Spinal cord (tissue), 9 donors: ENCODE measurements at regions not wholly inside any gene's neighbourhood (a gene's known extent, or its start where the extent isn't known, plus 50 kb on each side); places are given as distances from the start of the nearest gene placed in this dataset.

Source experiments
- DNase-seq, 6 donors: peaks; one replicate each; pipeline versions ENCODE4 v3.0.0 to v3.0.0-alpha.2; 2013 to 2015; ENCODE audit warnings: low spot score in 6 of 6, low read depth in 4 of 6
- H3K27ac ChIP-seq: one replicate; pipeline ENCODE4 v1.5.1; 2013; ENCODE audit warnings: low read depth, low read length, control low read depth
- H3K27me3 ChIP-seq: one replicate; pipeline ENCODE4 v1.6.1; 2013; ENCODE audit warnings: low read length; ENCODE audit not compliant: control insufficient read depth, insufficient read depth
- H3K36me3 ChIP-seq: one replicate; pipeline ENCODE4 v1.6.1; 2013; ENCODE audit warnings: low read length; ENCODE audit not compliant: control insufficient read depth, insufficient read depth
- H3K4me1 ChIP-seq: one replicate; pipeline ENCODE4 v1.6.1; 2013; ENCODE audit warnings: low read length; ENCODE audit not compliant: control insufficient read depth, insufficient read depth
- H3K4me3 ChIP-seq: one replicate; pipeline ENCODE4 v1.5.1; 2013; ENCODE audit warnings: low read depth, low read length, control low read depth
- H3K9me3 ChIP-seq: one replicate; pipeline ENCODE4 v1.6.1; 2013; ENCODE audit warnings: low read length; ENCODE audit not compliant: control insufficient read depth, insufficient read depth
- WGBS: methylation state at CpG from one replicate; pipeline ENCODE4 v1.1.5; 2013; ENCODE audit warnings: missing lambda C conversion rate; ENCODE audit not compliant: insufficient coverage; 5-methylcytosine and 5-hydroxymethylcytosine counted together
- donor health status: healthy.

DNA sequence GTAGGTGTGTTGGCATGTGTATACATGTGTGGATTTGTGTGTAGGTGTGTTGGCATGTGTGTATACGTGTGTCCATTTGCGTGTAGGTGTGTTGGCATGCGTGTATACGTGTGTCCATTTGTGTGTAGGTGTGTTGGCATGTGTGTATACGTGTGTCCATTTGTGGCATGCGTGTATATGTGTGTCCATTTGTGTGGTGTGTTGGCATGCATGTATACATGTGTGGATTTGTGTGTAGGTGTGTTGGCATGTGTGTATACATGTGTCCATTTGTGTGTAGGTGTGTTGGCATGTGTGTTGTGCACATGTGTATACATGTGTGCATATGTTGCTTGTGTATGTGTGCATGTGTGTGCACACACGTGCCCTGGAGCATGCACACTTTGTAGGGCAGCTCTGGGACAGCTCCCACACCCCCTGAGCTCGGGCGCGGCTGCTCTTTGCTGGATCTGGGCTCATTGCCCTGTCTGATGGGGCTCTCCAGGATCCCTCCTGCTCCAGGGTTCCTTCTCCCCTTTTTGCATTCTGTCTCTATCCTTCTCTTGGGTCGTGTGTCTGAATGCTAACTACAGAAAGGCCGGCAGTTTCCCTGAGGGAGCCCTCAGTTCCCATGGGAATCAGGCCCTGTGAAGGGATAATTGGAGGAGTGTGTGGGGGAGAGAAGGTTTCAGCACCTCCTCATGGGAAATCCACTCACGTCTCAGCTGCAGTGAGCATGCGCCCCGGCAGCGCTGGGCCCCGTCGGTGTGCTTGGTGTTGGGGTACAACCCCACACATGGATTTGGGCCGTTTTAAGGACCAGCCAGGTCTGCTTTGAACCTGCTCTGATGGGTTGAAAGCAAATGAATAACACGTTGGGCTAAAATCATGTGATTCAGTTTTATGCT lies 102.0 kb downstream of the ERMARD start:
- Histone ChIP-seq H3K27ac (no peak overlapping the region), H3K4me3 (no peak overlapping the region), H3K36me3 (no peaks in the 10 kb centered on the region), H3K4me1 (peaks cover 9% of the 10 kb centered on the region), H3K27me3 (no peaks in the 10 kb centered on the region), H3K9me3 (peaks cover 9% of the 10 kb centered on the region)
- WGBS: 78% methylated on average over 19 of the region's 20 CpGs
- DNase-seq: peak in 2 of 6 donors; percentile 42 to 58

DNA sequence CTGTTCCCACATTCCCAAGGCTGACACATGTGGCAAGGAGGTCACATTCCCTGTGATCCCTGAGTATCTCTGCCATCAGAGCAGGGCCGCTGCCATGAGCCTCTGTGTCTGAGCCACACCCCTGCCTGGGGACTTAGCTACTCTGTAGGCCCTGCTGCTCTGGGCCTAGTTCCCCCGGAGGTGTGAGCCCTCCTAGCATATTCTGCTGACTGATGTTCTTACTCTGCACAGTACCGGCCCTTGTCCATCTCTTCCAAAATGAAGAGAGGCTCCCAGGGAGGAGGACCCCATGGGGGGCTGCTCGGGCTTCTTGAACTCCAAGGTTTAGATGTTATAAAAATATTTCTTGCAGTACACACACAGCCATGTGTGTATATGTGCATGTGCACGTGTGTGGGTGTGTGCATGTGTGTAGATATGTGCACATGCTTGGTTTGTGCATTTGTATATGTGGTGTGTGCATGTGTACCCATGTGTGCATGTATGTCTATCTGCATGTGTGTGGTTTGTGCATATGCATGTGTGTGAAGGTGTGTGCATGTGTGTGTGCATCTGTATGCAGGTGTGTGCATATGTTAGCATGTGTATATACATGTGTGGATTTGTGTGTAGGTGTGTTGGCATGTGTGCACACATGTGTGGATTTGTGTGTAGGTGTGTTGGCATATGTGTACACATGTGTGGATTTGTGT lies 101.2 kb downstream of the ERMARD start:
- Histone ChIP-seq H3K27ac (no peak overlapping the region), H3K27me3 (no peaks in the 10 kb centered on the region), H3K4me3 (no peak overlapping the region), H3K9me3 (peaks cover 4% of the 10 kb centered on the region), H3K36me3 (no peaks in the 10 kb centered on the region), H3K4me1 (peaks cover 9% of the 10 kb centered on the region)
- DNase-seq: no peak
- 77% methylated on average over 4 of the region's 5 CpGs for WGBS

DNA sequence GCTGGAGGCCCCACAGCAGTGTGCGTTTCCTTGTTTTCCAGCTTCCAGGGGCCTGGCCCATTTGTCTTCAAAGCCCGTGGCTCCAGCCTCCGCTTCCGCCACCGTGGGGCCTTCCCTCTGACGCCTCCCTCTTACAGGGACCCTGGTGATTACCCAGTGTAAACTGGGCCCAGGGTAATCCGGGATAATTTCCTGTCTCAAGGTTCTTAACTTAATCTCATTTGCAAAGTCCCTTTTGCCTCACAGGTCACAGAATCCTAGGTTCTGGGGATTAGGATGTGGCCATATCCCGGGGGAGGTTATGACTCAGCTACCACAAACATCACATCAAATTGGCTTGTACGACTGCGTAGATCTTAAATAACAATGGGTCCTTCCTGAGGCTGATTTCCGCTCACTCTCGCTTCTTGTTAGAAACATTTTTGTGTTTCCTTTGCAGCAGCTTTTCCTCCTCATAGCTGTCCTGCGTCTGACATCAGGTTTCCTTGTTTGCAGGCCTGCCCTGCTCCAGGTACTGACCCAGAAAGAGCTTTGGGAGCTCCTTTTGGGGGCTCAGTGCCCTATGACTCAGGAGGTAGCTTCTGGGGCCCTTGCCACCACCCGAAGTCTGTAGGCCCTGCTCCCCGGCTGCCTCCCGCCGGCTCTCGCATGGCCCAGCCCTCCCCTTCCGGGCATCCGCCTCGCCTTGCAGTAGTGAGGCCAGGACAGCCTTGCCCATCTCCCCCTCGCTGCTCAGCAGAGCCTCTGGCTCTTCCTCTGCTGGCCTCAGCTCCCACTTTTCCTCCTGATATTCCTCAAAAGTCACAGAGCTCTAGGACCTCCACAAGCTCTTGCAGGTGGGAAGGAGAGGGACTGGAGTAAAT lies 100.5 kb downstream of the ERMARD start:
- Histone ChIP-seq H3K27me3 (no peaks in the 10 kb centered on the region), H3K4me1 (peaks cover 9% of the 10 kb centered on the region), H3K27ac (no peak overlapping the region), H3K9me3 (no peaks in the 10 kb centered on the region), H3K36me3 (no peaks in the 10 kb centered on the region), H3K4me3 (no peak overlapping the region)
- no peak for DNase-seq
- WGBS: 86% methylated on average over 20 of the region's 22 CpGs

DNA sequence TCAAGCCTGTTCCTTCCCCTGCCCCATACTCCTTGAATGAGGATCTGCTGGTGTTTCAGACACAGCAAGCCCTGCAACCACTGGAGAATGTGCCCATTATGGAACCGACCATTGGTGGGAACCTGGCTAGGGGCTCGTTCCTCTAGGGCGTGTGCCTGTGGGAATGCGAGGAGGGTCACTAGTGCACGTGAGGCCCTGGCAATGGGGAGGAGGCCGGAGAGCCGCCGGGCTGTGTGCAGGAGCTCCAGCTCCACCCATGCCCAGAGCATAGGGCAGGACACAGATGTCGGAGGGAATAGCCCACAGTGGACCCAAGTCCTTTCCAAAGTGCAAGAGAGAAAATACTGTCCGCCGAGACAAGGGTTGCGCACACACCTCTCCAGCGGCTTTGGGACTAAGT lies 99.3 kb downstream of the ERMARD start:
- Histone ChIP-seq H3K9me3 (no peaks in the 10 kb centered on the region), H3K27ac (no peak overlapping the region), H3K36me3 (no peaks in the 10 kb centered on the region), H3K27me3 (no peaks in the 10 kb centered on the region), H3K4me1 (peaks cover 9% of the 10 kb centered on the region), H3K4me3 (no peak overlapping the region)
- 91% methylated on average over 13 of the region's 13 CpGs for WGBS
- no peak for DNase-seq

DNA sequence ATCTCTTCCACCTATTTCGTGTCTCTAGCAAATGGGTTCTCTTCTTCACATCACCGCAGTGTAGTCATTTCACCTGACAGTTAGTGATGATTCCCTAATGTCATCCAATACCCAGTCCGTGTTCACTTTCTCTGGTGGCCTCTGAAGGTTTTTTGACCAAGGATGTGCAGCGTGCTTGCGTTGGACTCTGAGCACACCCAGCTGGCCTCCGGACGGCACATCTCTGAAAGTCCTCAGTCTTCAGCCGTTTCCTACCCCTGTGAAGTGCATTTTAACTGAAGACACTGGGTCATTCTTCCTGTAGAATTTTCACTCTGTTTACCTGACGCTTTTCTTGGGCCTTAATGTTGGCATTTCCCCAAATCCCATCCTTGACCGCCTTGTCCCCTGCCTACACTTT lies 98.7 kb downstream of the ERMARD start:
- WGBS: 85% methylated on average over 10 of the region's 10 CpGs
- Histone ChIP-seq H3K9me3 (no peaks in the 10 kb centered on the region), H3K36me3 (no peaks in the 10 kb centered on the region), H3K27ac (no peak overlapping the region), H3K4me1 (peaks cover 9% of the 10 kb centered on the region), H3K4me3 (no peak overlapping the region), H3K27me3 (no peaks in the 10 kb centered on the region)
- no peak for DNase-seq

DNA sequence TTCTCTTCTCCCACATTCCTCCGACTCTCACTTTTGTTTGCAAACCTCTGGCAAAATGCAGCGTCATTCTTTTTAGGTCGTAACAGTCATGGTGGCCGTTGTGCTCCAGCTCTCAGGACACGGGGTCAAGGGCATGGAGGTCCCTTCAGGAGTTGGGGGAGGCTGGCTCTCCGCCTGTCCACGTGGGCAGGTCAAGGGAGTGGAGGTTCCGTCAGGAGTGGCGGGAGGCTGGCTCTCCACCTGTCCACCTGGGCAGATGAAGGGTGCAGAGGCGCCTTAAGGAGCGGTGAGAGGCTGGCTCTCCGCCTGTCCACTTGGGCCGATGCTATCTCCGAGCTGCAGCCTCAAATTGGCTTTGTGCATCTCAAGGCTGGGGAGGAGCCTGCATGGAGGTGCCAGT lies 98.0 kb downstream of the ERMARD start:
- Histone ChIP-seq H3K27me3 (no peaks in the 10 kb centered on the region), H3K9me3 (no peaks in the 10 kb centered on the region), H3K4me1 (peaks cover 9% of the 10 kb centered on the region), H3K27ac (no peak overlapping the region), H3K36me3 (no peaks in the 10 kb centered on the region), H3K4me3 (no peak overlapping the region)
- no peak for DNase-seq
- 85% methylated on average over 12 of the region's 14 CpGs for WGBS

DNA sequence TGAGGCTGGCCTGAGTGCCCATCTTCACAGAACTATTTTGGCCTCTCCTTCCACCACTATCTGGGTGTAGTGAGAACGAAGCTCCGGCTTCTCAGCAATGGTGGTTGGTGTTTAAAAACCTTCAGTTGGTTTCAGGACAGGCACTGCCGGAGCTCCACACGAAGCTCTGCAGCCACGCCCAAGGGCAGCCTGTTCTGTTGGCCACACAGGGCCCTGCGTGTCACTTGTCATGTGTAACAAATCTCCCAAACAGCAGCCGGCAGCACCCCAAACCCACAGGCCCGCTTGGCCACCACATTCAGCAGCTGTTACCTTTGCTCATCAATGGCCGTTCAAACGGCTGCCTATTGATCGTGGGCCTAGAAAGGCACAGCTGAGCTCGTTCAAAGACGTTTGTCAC lies 97.5 kb downstream of the ERMARD start:
- Histone ChIP-seq H3K4me1 (peaks cover 6% of the 10 kb centered on the region), H3K4me3 (no peak overlapping the region), H3K9me3 (no peaks in the 10 kb centered on the region), H3K36me3 (no peaks in the 10 kb centered on the region), H3K27me3 (no peaks in the 10 kb centered on the region), H3K27ac (no peak overlapping the region)
- no peak for DNase-seq
- 81% methylated on average over 13 of the region's 13 CpGs for WGBS

DNA sequence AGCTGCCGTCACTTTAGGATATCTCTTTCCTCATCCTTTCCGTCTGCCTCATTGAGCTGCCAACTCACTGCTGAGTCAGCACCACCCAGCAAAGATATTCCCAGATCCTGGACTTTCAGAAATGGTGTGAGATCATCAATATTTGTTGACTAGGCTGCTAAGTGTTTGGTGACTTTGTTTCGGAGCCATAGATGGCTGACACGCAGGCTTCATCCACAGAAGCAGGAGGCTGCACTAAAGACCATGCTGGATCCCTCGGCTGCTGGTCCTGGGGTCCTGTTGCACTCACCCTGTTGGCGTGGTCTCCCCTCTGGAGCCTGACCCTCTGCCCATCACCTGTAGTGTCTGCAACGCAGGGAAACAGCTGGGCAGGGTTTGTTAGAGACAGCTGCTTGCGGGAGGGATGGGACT lies 96.5 kb downstream of the ERMARD start:
- 89% methylated on average over 6 of the region's 8 CpGs for WGBS
- no peak for DNase-seq
- Histone ChIP-seq H3K9me3 (no peaks in the 10 kb centered on the region), H3K4me1 (no peaks in the 10 kb centered on the region), H3K27ac (no peak overlapping the region), H3K4me3 (no peak overlapping the region), H3K27me3 (no peaks in the 10 kb centered on the region), H3K36me3 (no peaks in the 10 kb centered on the region)

DNA sequence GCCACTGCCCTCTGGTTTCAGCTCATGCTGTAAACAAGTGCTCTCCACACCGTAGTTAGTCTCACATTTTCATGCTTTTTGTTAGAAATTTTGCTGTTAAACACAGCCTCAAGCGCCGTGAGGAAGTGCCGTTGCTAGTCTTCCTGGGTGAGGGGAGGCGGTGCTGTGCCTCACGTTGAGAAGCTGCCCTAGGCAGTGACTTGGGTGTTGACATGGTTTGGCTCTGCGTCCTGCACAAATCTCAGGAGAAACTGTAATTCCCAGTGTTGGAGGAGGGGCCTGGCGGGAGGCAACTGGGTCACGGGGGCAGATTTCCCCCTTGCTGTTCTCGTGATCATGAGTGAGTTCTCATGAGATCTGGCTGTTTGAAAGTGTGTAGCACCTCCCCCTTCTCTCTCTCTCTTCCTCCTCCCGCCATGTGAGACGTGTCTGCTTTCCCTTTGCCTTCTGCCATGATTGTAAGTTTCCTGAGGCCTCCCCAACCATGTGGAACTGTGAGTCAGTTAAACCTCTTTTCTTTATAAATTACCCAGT lies 95.8 kb downstream of the ERMARD start:
- no peaks in the 10 kb centered on the region for H3K36me3 ChIP-seq
- H3K9me3 ChIP-seq: no peaks in the 10 kb centered on the region
- H3K4me3 ChIP-seq: no peak overlapping the region
- no peak overlapping the region for H3K27ac ChIP-seq
- H3K27me3 ChIP-seq: no peaks in the 10 kb centered on the region
- WGBS: 62% methylated on average over 8 of the region's 12 CpGs
- no peak for DNase-seq
- no peaks in the 10 kb centered on the region for H3K4me1 ChIP-seq
